Effector CD8-positive, alpha-beta T cell (primary cell): ENCODE measurements at regions not wholly inside any gene's neighbourhood (a gene's known extent, or its start where the extent isn't known, plus 50 kb on each side); places are given as distances from the start of the nearest gene placed in this dataset.

Source experiments
- DNase-seq: peaks from one replicate; lab custom pipeline; 2025; lab: John Stamatoyannopoulos, UW

GRCh38 chr13:73216381-73216831, 157.6 kb downstream of the KLF5 start:
- no peak for DNase-seq

GRCh38 chr13:73215823-73216222, 157.0 kb downstream of the KLF5 start:
- DNase-seq, result no peak

GRCh38 chr13:73212482-73212881, 153.7 kb downstream of the KLF5 start:
- DNase-seq, result no peak

GRCh38 chr13:73210218-73210883, 151.5 kb downstream of the KLF5 start:
- DNase-seq, result no peak

- no peak for DNase-seq
Observed at GRCh38 chr13:73204952-73205351, 146.1 kb downstream of the KLF5 start.

DNA sequence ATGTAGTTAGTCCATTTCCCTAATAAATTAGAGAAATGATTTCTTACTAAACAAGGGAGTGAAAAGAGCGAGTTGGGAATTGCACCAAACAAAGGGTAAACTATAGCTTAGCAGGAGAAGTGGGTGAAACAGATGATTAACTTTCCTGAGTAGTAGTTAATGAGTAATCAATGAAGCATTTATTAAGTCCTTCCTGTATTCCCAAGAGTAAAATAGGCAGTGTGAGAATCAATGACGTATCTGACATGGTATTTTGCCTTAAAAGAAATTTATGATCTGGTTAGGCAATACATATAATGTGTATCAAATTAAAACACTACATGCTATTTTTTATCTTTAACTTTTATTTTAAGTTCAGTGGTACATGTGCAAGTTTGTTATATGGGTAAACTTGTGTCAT, 142.8 kb downstream of the KLF5 start:
- no peak for DNase-seq

GRCh38 chr13:73198991-73199411, 140.2 kb downstream of the KLF5 start:
- no peak for DNase-seq

- DNase-seq, result no peak
Observed at GRCh38 chr13:73195091-73195490, 136.3 kb downstream of the KLF5 start.

DNA sequence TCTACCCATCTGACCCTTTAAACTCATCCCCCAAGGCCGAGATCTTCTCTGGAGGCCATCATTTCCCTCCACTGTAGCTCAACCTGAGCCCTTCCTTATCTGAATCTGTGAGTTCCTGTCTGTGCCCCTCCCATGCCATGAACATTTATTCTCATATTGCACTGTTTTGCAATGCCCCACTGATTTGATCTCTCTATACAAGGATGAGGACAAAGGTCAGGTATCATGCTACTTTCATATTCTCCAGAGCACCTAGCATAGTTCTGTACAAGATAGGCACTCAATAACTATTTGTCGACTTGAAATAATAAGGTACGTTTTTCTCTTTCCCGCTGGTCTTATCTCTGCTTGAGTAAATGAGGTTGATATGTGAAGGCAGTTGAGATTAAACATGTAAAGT, 135.5 kb downstream of the KLF5 start:
- no peak for DNase-seq

GRCh38 chr13:73193554-73193953, 134.7 kb downstream of the KLF5 start:
- no peak for DNase-seq

DNA sequence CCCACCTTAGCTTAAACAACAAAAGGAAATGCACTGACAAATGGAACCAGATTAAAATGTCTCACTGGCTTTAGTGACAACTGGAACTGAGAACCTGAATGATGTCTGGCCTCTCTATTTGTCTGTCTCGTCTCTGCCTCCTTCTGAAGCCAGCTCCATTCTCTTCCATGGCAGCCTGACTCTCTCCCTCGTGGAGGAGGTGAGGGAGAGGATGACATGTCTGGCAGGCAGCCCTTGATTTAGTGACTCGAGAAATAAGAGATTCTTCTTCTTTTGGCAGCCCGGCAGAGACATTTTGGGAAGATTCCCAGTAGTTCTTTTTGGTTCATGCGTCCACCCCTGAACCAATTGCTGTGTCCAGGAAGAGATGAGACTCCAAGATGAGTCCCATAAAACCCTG, 131.7 kb downstream of the KLF5 start:
- DNase-seq, result no peak

GRCh38 chr13:73189776-73190175, 131.0 kb downstream of the KLF5 start:
- no peak for DNase-seq

DNA sequence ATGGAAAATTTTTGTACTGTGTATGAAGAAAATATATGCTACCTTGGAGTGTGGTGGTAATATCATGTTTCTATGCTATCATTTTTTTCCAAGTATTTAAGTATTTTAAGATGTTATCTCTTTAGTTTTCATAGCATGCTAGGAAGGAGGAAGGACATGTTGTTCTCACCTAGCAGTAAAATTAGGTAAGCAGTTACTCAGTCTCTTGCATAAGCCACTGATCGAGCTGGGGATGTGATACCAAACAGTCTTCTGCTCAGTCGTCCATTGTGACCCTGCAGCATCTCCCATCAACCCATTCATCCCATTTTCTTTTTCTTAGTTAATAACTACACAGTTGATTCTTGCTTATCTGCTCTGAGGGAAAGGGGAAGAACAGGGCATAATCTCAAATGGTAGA, 130.6 kb downstream of the KLF5 start:
- DNase-seq, result no peak

DNA sequence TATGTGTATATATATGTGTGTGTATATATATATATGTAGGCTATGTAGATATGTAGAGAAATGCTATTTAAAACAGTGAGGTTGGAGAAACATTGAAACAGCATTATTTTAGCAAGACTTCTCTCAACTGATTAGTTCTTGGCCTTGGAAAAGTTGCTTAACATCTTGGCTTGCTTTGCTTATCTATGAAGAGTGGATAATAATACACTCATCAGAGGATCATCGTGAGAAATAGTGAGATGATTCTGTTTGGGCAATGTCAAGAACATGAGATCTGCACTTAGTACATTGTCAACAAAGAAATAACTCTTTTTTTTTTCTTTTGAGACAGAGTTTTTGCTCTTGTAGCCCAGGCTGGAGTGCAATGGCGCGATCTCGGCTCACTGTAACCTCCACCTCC, 128.3 kb downstream of the KLF5 start:
- no peak for DNase-seq

DNA sequence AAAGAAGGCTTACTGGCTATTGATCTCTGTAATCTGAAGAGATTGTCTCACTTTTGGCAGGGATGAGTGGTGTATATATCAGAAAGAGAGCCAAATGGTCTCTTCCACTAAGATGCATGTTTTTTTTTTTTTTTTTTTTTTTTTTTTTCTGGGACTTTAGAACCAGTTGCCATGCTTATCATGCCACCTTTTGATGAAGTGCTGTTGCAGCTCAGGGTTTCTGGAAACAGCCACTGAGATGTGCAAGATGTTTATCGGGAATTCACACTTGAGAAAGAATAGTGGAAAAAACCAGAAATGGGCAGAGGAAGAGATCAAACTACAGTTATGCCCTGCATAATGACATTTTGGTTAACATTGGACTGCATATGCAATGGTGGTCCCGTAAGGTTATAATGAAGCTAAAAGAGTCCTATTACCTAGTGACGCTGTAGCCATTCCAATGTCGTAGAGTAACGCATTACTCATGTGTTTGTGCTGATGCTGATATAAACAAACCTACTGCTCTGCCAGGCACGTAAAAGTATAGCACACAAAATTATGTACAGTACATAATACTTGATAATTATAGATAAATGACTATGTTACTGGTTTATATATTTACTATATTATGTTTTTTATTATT, 121.0 kb downstream of the KLF5 start:
- DNase-seq, result no peak

DNA sequence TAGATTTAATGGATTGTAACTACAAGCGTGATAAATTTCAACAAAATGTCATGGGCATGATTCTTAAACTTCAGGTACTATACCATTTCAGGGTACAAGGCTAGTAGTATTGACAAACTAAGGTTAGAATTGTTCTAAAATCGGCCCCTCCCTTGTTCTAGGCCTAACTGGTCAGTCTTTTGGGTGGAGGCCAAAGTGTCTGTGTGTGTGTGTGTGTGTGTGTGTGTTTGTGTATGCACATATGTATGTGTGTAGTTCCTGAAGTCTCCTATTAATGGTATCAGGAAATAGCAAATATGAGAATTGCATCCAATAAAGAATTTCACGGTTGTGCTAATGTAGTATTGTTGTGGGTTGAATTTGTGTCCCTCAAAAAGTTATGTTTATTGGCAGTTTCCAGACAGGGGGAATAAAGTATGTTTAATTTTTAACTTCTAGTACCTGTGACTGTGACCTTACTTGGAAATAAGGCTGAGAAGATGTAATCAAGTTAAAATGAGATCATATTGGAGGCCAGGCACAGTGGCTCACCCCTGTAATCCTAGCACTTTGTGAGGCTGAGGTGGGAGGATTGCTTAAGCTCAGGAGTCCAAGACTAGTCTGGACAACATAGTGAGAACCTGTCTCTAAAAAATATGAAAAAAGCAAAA, 119.2 kb downstream of the KLF5 start:
- no peak for DNase-seq

DNA sequence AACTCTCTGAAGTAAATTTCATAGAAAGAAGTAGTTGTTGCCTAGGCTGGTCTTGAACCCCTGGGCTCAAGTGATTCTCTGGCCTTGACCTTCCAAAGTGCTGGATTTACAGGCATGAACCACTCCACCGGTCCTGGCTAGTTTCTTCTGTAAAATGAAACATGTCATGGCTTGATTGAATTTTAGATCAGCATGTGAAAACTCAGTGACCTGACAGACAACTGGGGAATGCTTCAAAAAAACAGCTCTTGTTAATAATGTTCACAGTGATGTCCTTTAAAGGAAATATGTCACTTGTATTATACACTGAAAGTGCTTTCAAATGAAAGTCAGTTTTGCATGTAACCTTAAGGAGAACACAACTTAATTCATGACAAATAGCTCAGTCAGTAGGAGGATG, 118.2 kb downstream of the KLF5 start:
- DNase-seq, result no peak

DNA sequence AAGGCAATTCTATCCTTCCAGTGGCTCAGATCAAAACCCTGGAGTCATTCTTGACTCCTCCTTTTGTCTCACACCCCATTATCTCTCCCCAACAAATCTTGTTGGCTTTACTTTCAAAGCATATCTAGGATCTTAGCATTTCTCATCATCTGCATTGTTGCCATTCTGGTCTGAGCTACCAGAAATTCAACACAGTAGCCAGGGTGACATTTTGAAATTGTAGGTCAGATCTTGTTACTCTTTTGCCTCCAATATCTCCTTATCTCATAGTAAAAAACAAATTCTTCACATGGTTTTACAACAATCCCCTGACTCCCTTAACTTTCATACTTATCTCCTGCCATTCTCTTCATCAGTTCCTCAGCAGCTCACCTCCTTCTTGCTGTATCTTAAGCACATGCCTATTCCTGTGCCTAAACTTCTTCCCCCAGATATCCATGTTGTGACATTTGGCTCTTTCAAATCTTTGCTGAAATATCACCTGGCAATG, 115.8 kb downstream of the KLF5 start:
- no peak for DNase-seq

DNA sequence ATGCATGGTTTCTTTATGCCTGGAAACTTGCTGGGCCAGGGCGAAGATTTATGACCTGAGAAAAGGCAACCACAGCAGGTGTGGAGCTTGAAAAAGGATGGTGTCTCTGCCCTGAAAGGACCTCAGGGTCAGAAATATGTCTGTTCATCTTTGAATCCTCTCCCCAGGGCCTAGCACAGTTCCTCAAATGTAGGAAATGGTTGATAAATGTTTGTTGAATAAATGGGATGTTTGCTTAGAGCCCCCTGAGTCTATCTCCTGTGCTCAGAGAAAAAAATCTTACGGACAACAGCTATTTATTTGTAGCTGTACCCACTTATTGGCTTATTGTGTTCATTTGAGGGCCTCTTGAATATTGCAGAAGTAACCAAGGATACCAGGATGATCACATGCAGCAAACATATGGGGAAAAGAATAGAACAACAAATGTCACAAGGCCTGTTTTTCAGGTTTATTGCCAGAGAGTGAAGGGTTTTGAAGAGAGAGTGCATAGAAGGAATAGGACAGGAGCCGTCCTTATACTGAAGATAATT, 114.5 kb downstream of the KLF5 start:
- DNase-seq, result no peak

- DNase-seq, result no peak
Observed at GRCh38 chr13:73171926-73172325, 113.1 kb downstream of the KLF5 start.

DNA sequence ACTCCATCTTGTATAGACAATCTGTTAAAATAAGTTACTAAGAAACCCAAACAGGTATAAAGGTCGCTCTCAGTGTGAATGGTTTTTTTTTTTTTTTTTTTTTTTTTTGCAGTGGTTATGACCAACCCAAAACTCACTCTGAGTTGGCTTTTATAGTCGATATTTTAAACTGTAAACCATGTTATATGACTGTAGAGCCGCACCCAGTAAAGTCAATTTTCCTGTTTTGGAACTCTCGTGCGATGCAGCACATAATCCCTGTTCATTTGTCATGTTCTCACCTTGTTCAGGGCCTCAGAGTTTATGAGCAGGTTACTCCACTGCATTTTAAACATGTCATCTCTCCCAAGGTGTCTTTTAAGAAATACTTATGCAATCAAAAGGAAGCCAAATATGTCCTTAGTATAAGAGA, 112.5 kb downstream of the KLF5 start:
- no peak for DNase-seq

DNA sequence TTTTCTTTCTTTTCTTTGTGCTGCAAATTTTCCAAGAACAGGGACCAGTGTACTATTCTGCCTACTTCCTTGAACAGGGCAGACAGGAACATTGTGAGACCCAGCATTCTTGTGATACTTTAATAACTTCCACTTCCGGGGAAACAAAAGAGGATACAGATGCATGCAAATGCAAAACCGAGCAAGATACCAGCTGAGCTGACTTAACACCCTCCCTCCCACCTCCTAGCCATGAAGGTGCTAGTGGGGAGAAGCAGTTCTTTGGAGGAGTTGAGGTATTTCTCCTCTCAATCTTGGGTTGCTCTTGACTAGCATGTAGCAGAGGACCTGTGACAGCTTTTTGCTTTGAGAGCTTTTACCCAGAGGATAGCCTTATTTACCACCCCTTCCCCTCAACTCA, 111.2 kb downstream of the KLF5 start:
- no peak for DNase-seq

DNA sequence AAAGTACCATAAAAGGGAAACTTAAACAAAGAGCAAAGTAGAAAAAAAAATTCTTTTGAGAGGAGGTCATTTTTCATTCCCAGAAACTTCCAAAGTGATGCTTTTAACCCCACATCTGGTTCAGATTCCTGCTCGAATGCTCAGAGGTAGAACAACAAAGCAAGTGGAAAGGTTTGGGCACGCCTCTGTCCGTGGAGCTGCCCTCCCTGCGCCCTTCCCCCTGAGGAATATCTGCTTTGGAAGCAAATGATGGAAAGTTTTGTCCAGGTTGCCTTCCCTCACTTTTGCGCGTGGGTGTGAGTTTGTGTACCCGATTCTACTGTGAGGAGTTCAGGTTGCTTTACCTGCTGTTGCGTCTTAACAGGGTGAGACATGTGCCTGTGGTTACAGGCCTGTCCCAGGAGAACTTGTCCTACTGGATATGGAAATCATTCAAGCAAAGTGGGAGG, 110.2 kb downstream of the KLF5 start:
- no peak for DNase-seq
